GM21423 (cell line): ENCODE measurements at regions not wholly inside any gene's neighbourhood (a gene's known extent, or its start where the extent isn't known, plus 50 kb on each side); places are given as distances from the start of the nearest gene placed in this dataset.

Experiments
- ATAC-seq: cut with Tn5 transposase; IDR thresholded peaks from one replicate; pipeline ENCODE4 v1.9.1; 2021; ENCODE audit warnings: mild to moderate bottlenecking, moderate library complexity; ENCODE audit not compliant: unreplicated experiment

DNA sequence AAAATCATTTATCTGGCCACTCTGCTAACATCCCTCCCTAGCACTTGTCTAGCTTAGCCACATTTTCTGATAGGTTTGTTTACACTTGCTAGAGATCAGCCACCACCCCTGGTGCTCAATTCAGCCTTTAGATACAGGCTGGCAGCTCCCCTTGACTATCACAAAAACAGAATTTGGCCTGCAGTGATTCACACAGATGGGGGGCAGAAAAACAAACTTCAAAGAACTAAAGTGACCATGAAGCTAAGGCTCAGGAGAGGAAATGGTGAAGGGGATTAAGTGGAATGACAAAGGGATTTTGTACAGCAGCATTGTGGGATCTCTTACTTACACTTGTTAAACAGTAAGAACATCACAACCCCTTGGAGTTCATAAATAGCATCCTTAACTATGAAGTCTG, 1718.0 kb upstream of the PCDH7 start:
- ATAC-seq, result no peak

DNA sequence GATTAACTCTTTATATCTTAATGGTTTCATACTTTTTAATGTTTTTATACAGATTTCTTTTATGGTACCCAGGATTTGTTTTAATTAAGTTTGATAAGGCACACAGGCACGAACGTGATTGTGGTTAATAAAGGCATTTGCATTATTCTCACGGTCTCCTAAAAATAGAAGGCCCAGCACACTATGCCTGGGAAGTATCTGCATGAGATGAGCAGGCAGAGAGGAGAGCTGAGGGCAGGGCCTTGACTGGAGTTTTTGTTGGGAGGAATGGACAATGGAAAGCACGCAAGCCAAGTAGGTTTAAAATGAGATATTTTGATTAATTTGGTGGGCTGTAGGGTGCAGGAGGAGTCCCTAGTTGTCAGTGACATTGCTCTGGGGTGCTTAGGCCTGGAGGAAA, 1714.3 kb upstream of the PCDH7 start:
- no peak for ATAC-seq

DNA sequence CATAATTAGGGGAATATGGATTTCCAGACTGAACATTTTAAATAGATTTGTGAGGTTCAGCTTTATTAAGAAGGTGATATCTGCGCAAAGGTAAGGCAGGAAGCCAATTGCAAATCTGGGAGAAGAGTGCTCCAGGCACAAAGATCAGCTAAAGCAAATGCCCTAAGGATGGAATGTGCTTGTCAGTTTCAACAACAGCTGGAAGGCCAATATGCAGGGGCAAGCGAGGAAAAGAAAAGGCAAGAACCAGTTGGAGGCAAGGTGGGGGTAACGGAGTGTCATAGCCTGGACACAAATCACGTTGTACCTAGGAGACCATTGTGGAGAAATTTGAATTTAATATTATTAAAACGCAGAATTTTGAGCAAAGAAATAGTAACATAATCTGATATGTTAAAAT, 1710.3 kb upstream of the PCDH7 start:
- no peak for ATAC-seq

DNA sequence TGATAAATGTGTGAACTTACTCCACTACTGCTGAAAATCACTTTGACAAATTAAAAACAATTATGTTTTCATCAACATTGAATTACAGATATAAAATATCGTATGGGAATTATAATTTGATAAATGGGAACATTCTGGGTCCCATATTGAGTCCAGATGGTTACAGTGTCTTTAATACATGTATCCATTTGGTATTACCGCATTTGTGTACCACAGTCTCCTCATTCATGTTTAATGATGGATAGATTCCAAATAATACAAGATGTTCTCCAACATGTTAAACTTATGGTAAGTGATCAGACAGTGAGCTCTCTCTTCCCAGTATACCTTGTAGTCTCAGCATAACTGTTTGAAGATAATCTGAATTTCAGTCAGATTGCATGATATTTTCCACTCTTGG, 1706.8 kb upstream of the PCDH7 start:
- no peak for ATAC-seq

DNA sequence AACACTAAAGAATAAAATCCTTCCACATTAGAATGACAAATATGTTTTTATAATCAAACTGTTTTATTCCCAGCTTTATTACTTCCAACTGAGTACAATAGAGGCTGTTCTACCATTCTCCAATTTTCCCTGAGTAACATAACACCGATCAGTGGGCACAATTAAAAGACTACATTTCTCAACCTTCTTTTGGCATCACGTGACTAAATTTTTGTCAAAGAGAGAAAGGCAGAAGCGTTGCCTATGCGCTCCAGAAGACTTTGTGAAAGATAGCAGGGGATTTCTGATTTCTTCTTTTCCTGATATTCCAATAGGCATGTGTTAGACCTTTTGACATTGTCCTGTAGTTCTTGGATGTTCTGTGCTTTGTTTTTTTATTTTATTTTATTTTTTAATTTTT, 1705.6 kb upstream of the PCDH7 start:
- ATAC-seq, result no peak

DNA sequence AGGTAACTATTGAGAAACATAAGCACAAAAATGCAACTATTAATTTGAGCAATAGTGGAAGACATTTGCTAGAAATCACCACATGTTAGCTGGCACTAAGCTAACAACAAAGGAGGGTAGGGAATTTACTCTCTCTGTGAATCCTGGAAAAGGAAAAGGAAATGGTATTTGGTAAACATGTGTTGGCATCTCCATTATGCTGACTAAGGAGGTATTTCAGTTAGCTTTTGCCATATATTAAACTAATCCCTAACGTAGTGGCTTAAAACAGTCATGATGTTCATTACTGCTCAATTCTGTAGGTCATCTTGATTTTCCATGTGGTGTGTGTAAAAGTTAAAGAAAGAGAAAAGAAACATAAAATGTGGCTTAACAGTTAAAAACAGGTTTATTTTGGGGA, 1686.5 kb upstream of the PCDH7 start:
- no peak for ATAC-seq

DNA sequence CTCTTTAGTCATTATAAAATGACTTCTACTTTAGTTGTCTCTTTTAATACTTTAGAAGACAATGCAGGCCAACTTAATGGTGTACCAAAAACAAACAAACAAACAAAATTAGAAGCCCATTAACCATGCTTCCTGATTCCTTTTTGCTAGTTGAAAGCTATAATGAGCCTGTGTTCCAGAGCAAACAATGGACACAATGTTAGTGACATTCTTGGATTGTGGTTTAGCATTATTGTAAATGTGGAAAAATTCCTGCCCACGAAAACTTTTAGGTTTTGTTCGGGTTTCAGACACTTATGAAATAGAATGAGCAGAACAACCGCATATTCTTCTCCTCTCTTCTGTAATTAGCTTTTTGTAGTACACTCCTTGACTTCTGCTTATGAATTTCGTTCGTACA, 1682.7 kb upstream of the PCDH7 start:
- no peak for ATAC-seq

DNA sequence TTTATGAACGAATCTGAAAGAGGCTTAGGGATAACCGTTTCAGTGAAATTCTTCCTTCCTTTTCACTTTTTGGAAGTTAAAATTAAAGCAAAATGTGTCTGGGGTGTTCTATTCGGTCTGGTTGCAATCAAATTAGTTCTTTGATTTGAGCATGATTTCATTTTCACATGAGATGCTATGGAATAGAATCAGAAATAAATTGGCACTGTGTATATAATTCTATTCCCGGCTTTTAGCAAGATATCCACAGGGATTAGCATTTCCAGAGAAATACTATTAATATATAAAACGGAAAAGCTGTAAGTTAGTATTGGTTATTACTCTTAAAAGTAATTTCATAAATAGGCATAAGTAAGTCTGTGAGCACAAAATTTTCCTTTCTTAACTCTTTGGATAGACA, 1676.8 kb upstream of the PCDH7 start:
- ATAC-seq, result no peak

DNA sequence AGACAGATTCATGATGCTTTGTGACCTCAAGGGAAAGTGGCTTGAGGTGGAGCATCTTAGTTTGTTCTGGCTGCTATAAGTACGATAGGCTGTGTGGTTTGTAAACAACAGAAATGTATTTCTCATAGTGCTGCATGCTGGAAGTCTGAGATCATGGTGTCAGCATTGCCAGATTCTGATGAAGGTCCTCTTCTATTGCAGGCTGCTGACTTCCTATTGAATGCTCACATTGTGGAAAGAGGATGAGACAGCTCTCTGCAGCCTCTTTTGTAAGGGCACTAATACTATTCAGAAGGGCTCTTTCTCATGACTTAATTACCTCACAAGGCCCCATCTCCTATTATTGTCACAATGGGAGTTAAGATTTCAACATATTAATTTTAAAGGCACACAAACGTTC, 1674.0 kb upstream of the PCDH7 start:
- ATAC-seq, result no peak

DNA sequence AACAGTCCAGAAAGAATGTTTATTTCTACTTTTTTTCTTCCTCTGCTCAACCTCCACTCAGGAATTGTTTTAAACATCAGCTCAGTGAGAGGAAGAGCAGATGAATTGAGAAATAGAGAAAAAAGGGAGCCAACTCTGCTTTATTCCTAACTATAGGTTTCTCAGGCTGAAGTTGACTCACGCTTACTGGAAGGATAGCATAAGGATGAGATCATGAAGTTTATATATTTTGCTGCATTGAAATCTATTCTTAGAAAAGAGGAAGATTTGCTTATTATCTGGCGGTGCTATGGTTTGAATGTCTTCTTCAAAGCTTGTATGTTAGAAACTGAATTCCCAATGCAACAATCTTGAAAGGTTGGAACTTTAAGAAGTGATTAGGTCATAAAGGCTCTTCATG, 1673.4 kb upstream of the PCDH7 start:
- ATAC-seq, result no peak

DNA sequence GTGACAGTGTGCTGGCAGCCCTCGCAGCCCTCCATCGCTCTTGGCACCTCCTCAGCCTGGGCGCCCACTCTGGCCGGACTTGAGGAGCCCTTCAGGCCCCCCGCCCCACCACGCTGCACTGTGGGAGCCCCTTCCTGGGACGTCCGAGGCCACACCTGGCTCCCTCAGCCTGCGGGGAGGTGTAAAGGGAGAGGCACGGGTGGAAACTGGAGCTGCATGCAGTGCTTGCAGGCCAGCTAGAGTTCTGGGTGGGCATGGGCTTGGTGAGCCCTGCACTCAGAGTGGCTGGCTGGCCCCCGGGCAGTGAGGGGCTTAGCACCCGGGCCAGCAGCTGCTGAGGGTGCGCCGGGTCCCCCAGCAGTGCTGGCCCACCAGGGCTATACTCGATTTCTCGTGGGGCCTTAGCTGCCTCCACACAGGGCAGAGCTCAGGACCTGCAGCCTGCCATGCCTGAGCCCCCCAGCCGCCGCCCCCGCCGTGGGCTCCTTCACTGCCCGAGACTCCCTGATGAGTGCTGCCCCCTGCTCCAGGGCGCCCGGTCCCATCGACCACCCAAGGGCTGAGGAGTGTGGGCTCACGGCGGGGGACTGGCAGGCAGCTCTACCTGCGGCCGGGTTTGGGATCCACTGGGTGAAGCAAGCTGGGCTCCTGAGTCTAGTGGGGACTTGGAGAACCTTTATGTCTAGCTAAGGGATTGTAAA, 1672.7 kb upstream of the PCDH7 start:
- ATAC-seq, result no peak

DNA sequence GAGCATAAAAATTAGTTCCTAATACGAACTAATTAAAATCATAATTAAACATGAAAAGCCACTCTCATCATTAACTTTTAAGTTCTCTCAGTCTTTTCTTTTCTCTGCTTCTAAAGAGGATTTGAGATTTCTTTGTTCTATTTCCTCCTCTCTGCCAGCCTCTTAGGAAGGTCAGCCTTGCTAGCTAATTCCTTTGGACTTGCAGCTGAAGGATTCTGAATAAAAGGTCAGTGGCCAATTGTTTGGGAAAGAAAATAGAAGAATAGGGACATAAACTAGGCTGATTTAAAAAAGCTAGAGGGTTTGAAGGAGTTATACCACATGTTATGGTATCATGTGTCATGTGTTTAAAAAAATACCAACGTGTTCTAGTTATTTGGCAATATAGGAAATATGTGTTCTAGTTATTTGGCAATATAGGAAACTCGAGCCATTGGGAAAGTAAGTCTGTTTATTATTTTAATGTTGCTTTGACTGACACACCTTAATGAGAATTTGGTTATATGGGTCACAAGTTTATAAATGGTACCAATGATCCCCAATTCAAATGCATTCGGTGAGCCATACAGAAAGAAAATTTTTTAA, 1668.7 kb upstream of the PCDH7 start:
- ATAC-seq, result no peak

DNA sequence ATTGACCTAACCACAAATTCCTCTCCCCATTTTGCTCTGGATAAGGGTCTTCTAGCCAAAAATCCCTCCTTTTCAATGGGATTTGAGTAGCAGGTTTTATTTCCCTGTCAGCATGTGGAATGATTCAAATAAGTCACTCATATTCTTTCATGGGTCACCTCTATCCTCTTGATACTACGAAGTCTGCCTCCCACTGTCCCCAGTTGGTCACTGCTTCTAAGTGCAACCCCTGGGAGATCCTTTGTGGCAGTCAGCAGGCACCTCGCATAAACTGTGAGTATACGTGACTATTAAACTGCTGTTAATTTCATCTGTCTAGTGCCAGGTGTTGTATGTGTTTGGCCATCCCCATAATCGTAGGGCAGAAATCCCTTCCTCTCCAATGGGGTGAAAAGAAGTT, 1667.9 kb upstream of the PCDH7 start:
- no peak for ATAC-seq

DNA sequence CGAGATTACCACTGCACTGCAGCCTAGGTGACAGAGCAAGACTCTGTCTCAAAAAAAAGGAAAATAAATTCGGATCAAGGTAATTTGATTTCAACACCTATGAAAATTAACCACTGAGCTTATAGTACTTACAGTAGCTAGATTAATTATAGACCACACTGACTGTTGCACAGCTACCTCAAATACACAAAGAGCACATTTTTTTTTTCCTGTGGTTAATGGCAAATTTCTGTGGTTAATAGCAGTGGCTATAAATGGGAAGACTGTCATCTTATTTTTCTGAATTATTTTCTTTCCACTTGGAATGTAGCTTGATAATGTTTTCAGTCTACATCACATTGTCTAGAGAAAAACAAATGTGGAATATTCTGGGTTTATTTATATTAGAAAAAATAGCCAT, 1661.6 kb upstream of the PCDH7 start:
- ATAC-seq, result no peak

DNA sequence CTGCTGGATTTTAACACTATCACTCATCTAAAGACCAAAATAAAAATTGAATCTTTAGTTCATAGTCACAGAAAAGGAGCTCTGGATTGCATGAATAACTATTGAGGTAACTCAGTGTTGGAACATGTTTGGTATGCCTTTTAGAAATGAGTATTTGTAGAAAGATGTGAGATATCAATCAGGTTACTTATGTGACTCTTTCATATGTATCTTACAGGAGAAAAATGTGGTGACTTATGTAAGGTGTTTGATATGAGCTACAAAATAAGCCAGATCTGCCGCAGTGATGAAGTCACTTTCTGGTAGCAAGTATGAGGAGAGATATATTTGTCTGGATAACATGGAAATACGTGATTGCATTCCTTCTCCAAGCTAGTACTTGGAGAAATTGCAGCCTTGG, 1653.3 kb upstream of the PCDH7 start:
- no peak for ATAC-seq

DNA sequence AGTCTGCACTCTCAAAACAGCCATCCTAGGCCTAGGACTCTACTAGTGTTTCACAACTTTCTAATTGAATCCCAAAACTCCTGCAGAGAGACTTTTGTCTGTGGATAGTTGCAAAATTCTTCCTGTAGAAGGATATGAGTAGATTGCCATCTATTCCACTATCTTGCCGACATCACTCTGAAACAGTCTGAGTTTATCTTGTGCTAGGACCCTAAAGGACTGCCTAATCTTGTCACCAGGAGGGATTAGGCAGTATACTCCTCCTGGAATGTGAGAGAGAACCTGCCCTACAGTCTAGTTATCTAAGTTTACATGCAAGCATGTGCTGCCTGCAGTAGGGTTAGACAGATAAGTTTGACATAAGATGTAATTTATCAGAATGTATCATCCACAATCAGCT, 1646.6 kb upstream of the PCDH7 start:
- ATAC-seq, result no peak

DNA sequence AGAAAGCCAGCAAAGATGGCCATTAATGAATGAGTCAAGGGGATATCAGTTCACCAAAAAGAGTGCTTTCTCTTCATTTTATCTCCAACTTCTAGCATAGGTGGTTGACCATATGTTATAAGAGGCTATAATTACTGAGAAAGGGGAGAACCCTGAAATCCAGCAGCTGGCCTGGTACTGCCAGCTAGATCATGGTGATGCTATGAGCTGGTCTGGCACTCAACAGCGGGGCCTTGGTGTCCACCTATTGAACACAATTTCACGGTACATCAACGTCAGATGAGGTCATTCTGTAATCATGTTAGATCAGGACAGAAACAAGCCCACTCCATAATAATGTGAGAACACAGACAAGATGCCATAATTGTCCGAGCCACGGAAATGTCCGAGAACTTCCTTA, 1644.8 kb upstream of the PCDH7 start:
- no peak for ATAC-seq

DNA sequence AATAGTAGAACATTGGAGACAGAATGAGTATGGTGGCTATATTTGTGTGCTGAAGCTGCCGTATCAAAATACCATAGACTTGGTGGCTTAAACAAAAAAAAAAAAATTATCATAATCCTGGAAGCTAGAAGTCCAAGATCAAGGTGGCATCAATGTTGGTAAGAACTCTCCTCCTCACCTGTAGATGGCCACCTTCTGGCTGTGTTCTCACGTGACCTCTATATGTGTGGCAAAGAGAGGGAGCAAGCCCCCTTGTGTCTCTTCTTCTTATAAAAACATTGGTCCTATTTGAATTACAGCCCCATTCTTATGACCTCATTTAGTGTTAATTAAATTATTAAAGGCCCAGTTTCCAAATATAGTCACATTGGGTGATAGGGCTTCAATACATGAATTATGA, 1640.9 kb upstream of the PCDH7 start:
- ATAC-seq, result no peak

DNA sequence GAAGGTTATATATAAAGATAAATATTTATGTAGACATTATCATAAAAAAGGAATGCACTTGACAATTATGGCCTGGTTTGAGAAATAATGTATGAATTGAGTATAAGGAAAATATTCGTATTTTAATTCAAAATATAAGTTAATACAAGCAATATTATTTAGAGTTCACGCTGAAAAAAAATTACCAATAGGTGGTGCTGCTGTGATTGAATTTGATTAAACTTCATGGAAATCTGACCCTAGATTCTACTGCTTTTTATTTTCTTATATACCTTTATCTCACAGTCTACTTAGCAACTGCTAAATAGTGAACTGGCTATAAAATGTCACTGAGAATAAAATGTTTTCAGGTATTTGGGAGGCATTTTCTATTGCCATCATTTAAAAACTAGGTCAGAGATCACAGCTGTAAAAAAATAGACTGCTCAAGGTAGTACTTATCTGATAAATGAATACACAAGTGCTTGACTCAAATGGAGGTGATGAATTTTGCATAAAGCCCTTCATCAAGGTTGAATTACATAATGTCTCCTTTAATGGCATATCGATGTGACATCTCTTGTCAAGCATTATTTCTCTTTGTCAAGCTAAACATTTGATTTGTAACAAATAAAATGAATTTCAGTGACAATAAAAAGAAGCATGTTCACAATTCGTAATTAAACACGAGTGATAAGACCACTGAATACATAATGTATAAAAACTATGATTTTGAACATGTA, 1638.8 kb upstream of the PCDH7 start:
- ATAC-seq, result no peak

DNA sequence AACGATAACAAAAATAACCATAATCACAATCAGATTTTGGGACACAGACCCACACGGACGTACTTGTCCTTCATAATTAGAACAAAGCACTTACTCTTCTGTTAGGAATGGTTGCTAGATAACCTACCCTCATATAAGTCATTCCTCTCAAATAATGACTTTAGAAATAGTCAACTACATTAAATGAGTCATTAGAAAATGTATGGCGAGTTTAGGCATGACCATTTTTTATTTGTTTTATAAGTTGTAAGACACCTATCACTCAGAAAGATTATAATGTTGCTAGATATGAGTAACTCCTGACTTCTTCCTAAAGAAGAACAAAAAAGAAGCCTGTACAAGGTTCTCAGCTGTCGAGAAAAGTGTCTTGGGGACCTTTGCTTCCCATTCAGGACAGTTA, 1637.5 kb upstream of the PCDH7 start:
- ATAC-seq, result no peak

DNA sequence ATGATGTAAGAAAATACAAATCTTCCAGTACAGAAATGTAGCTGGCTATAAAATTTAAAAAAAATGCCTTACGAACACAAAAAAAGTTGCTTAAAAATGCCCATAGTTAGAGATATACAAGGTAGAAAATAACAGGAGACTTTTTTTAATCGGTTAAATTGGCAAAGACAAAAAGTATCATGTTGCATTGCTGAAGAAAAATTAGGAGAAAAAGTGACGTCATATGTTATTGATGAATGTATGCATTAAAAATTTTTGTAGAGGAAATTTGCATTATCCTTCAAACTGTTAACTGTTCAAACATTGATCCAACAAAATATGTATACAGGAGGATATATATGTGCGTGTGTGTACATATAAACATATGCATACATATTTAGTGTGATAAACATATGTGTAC, 1634.4 kb upstream of the PCDH7 start:
- no peak for ATAC-seq

DNA sequence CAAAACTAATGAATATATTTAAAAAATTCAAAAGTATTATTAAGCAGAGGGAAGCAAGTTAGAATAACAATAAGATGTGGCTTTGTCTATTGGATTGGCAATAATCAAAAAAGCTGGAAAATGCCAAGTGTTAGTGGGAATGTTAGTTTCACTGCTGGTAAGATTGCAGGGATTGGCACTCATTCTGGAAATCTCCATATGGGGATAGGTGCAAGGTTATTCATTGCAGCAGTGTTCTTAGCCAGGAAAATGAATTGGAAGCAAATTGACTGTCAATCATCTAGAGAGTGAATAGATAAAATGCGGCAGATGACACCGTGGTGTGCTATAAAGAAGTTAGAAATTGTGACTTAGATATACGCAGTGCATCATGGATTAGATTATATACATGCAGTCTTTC, 1615.5 kb upstream of the PCDH7 start:
- ATAC-seq, result no peak

DNA sequence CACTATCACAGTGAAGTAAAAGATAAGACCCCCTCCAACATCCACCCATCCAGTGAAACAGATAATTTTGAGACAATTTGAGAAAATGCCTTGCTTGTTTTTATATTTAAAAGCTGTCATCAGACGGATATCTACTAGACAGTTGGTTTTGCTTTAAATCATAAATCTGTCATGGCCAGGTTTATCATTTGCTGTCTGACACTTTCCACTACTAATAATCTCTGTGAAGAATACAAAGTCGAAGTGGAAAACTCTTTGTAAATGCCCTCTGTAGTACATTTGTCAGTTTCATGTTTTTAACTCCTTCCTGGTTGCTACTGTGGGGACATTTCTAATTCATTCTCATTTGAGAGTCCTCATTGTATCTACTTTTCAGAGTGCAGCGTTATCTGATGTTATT, 1606.2 kb upstream of the PCDH7 start:
- ATAC-seq, result no peak
